ENCODE measurements at regions not wholly inside any gene's neighbourhood (a gene's known extent, or its start where the extent isn't known, plus 50 kb on each side); places are given as distances from the start of the nearest gene placed in this dataset.
"Not testable (repeated sequence)": the region's sequence is repeated elsewhere in the genome, so short reads cannot be mapped to it uniquely, and the experiment has no call there.

GRCh38 chrX:82727436-82727835, 780.7 kb upstream of the POU3F4 start:
- TF ChIP-seq EZH2 (IDR thresholded peaks at IDR 0.05; ENCODE audit: low read depth); CTCF (conservative IDR thresholded peaks at IDR 0.05): not testable (repeated sequence)
